ENCODE measurements at regions not wholly inside any gene's neighbourhood (a gene's known extent, or its start where the extent isn't known, plus 50 kb on each side); places are given as distances from the start of the nearest gene placed in this dataset.

DNA sequence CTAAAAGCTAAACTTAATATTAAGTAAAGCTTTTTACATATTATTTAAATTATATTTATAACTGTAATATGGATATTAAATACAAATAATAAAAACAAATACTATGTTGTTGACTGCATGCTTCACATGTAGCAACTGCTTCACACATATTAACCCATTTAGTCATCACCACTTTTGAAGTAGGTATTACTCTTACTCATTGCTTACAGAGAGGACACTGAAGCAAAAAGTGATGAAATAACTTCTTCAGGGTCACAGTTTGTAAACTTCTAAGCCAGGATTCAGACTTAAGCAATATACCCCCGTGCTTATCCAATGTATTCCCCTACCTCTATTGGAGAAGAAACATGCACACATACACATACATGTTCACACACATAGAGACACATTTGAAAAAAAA is 166.6 kb downstream of the DKK2 start:
- Mint-ChIP-seq H3K27ac (no peak overlapping the region), H3K4me3 (no peak overlapping the region), H3K27me3 (ENCODE audit: low read depth) (no peaks in the 10 kb centered on the region), H3K36me3 (ENCODE audit: insufficient read depth in 2 of 2) (no peaks in the 10 kb centered on the region), H3K9me3 (peaks cover 4 to 10% of the 10 kb centered on the region in 2 donors), H3K4me1 (ENCODE audit: low read depth) (no peaks in the 10 kb centered on the region)
- no peak for DNase-seq
- ATAC-seq (replicated peaks in 1 of 2): no peak

DNA sequence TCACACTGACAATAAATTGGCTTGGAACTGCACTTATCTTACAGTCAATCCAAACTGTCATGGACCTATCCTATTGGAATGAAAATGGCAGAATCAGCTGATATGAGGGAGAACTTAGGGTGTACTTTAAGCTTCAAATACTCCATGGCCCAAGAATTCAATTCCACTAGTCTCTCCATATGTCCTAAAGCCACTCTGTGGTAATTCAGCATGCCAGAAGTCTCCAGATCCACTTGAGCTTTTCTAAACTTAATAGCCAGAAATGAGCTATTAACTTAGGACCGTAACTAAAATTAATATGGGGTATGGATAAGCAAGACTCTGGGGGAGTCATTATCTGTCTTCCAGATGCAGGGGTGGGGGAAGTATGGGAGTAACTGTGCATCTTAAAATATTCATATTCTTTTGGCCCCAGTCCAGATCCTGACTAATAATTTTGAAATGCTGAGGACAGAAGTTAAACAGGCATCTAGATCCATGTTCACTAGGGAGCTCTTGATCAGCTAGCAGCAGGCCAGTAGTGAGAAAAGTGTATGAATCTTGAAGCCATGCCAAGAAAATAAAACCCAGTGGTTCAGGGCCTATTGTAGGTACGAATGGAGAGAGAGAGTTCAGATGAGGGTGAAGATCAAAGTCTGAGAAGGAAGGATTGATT is 167.6 kb downstream of the DKK2 start:
- ATAC-seq (replicated peaks in 1 of 2) (no peak), DNase-seq (no peak)
- Mint-ChIP-seq H3K27ac (no peak overlapping the region), H3K9me3 (peaks cover 3 to 8% of the 10 kb centered on the region in 2 donors), H3K4me3 (no peak overlapping the region), H3K4me1 (ENCODE audit: low read depth) (no peaks in the 10 kb centered on the region), H3K27me3 (ENCODE audit: low read depth) (no peaks in the 10 kb centered on the region), H3K36me3 (ENCODE audit: insufficient read depth in 2 of 2) (no peaks in the 10 kb centered on the region)

DNA sequence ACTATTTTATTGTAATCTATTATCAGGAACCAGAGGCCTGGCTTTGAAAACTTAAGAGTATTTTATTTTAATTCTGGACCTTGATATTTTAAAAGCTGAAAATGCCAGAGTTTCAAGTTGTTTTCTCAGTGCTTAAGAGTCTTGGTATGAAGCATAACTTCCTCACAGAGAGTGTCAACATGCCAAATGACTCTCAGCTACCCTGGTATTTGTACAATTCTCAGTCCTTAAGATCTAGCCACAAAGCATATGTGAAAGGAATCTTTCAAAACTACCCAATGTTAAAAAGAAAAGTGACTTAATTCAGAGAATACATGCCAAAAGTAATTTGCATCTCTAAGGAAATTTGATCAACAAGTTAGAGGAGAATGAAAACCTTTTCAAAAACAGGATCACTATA is 171.9 kb downstream of the DKK2 start:
- H3K36me3 Mint-ChIP-seq (ENCODE audit: insufficient read depth in 2 of 2): no peaks in the 10 kb centered on the region
- DNase-seq (no peak), ATAC-seq (replicated peaks in 1 of 2) (no peak)
- H3K27ac Mint-ChIP-seq: no peak overlapping the region
- no peaks in the 10 kb centered on the region for H3K27me3 Mint-ChIP-seq (ENCODE audit: low read depth)
- no peaks in the 10 kb centered on the region for H3K4me1 Mint-ChIP-seq (ENCODE audit: low read depth)
- peaks cover 5 to 7% of the 10 kb centered on the region in 2 donors for H3K9me3 Mint-ChIP-seq
- H3K4me3 Mint-ChIP-seq: no peak overlapping the region

DNA sequence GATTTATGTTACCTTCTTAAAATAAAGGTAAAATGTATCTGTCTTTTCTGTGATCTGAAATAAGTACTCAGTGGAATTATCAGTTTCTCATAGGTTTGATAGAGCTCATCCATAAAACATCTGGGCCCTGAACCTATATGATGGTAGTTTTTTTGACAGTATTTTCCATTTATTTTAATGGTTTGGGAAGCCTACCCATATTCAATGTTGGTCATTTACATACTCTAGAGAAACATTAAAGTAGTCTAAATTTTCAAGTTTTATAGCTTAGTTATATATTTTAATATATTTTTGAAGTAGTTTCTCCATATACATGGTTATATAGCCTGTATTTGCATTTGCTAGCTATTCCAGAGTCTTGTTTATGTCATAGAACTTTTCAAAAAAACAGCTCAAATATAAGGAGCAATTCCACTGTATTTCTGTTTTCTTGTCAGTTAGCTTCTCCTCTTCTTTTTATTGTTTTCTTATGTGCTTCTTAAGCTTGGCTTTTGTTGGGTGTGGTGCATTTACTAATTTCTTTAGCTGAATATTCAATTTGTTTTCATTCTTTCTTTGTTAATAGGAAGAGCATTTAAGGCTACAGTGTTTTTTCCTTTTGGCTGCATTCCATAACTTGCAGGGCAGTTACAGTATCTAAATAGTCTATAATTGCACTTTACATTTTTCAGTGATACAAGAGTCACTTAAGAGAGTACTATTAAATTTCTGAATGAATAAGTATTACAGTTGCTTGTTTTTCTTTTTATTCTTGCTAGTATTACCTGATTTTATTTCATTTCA is 181.4 kb downstream of the DKK2 start:
- Mint-ChIP-seq H3K27ac (no peak overlapping the region), H3K27me3 (ENCODE audit: low read depth) (no peaks in the 10 kb centered on the region), H3K9me3 (peaks cover 1 to 4% of the 10 kb centered on the region in 2 donors), H3K36me3 (ENCODE audit: insufficient read depth in 2 of 2) (no peaks in the 10 kb centered on the region), H3K4me3 (no peak overlapping the region), H3K4me1 (ENCODE audit: low read depth) (no peaks in the 10 kb centered on the region)
- ATAC-seq (replicated peaks in 1 of 2): no peak
- no peak for DNase-seq

DNA sequence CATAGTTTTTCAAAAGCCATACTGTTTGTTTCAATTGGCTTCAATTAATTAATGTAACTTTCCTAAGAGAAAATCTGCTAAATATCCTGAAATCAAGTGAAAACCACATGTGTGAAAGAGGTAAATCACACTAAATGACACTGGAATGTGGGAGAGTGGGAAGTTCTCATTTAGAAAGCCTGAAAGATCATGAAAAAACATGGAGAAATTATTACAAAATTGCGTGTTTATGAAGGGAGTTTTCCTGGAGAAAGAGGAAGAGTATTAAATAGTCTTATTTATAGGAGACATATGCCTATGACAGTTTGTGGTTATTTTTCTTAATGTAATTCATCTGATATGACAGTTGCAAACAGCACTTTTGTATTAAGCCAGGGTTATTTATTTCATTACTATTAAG is 183.7 kb downstream of the DKK2 start:
- Mint-ChIP-seq H3K27me3 (ENCODE audit: low read depth) (no peaks in the 10 kb centered on the region), H3K36me3 (ENCODE audit: insufficient read depth in 2 of 2) (no peaks in the 10 kb centered on the region), H3K4me1 (ENCODE audit: low read depth) (no peaks in the 10 kb centered on the region), H3K27ac (no peak overlapping the region), H3K4me3 (no peak overlapping the region), H3K9me3 (peaks cover 1 to 5% of the 10 kb centered on the region in 2 donors)
- ATAC-seq (replicated peaks in 1 of 2) (no peak), DNase-seq (no peak)

DNA sequence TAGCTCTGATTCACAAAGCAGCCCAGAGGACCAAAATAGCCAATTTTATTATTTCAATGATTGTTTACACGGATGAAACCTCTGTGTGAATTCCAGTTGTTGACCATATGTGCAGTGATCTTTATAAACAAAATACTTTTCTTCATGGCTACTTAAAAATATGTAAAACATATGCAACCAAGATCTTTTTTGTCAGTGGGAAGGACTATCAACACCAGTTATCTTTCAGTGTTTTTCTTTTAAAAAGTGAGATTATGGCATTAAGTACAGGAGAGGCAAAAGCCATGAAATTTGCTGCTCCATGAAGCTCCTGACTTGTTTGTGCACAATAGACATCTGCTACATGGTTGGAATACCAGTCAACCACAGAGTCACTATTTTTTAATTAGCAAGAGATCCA is 184.4 kb downstream of the DKK2 start:
- peaks cover 0 to 5% of the 10 kb centered on the region in 2 donors for H3K9me3 Mint-ChIP-seq
- H3K27me3 Mint-ChIP-seq (ENCODE audit: low read depth): no peaks in the 10 kb centered on the region
- ATAC-seq (replicated peaks in 1 of 2) (no peak), DNase-seq (no peak)
- H3K27ac Mint-ChIP-seq: no peak overlapping the region
- H3K36me3 Mint-ChIP-seq (ENCODE audit: insufficient read depth in 2 of 2): no peaks in the 10 kb centered on the region
- no peak overlapping the region for H3K4me3 Mint-ChIP-seq
- H3K4me1 Mint-ChIP-seq (ENCODE audit: low read depth): no peaks in the 10 kb centered on the region

DNA sequence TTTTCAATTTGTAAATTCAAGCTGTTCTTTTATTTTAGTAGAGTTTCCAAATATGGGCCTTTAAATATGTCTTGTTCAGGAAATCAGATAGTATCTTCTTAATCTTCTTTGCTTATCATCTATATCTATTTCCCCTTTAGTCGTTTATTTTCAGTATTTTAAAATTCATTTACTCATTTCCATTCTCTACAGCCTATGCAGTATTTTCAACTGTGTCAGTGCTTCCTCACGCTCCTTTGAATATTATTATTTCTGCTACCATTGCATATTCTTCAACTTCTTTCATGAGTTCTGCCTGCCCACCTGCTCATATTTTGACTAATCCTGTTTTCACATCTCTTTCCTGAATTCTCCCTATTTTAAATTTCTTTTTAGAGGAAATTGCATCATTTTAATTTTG is 185.4 kb downstream of the DKK2 start:
- no peaks in the 10 kb centered on the region for H3K36me3 Mint-ChIP-seq (ENCODE audit: insufficient read depth in 2 of 2)
- no peak for DNase-seq
- no peaks in the 10 kb centered on the region for H3K27me3 Mint-ChIP-seq (ENCODE audit: low read depth)
- H3K27ac Mint-ChIP-seq: no peak overlapping the region
- ATAC-seq (replicated peaks in 1 of 2): no peak
- H3K4me3 Mint-ChIP-seq: no peak overlapping the region
- H3K9me3 Mint-ChIP-seq: peaks cover 0 to 5% of the 10 kb centered on the region in 2 donors
- no peaks in the 10 kb centered on the region for H3K4me1 Mint-ChIP-seq (ENCODE audit: low read depth)

DNA sequence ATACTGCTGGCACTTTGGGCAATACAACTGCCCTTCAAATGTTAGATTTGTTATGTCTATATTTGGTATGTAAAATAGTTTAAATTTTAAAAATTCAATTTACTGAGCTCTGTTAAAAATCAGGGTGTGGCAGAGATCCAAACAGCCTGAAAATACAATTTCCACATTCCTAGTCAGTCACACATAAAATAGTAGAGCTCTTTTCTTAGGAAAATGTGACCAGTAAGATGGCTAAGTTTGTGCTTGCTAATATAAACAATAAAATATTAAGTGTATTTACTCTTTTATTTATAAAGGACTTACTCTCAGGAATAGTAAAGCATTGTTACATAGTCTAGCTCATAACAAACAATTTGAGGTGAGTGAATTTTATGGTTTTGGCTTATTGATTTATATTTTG is 200.2 kb downstream of the DKK2 start:
- H3K36me3 Mint-ChIP-seq (ENCODE audit: insufficient read depth in 2 of 2): no peaks in the 10 kb centered on the region
- no peaks in the 10 kb centered on the region for H3K27me3 Mint-ChIP-seq (ENCODE audit: low read depth)
- H3K27ac Mint-ChIP-seq: no peak overlapping the region
- peaks cover 0 to 5% of the 10 kb centered on the region in 2 donors for H3K9me3 Mint-ChIP-seq
- DNase-seq (no peak), ATAC-seq (replicated peaks in 1 of 2) (no peak)
- no peaks in the 10 kb centered on the region for H3K4me1 Mint-ChIP-seq (ENCODE audit: low read depth)
- H3K4me3 Mint-ChIP-seq: no peak overlapping the region

DNA sequence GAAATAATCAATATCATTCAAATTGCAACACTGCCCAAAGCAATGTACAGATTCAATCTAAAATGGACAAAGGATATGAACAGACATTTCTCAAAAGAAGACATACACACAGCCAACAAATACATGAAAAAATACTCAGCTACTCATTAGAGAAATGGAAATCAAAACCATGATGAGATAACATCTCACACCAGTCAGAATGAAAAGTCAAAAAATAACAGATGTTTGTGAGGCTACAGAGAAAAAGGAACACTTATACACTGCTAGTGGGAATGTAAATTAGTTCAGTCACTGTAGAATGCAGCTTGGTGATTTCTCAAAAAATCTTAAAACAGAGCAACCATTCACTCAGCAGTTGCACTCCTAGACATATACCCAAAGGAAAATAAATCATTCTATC is 205.2 kb downstream of the DKK2 start:
- H3K4me1 Mint-ChIP-seq (ENCODE audit: low read depth): no peaks in the 10 kb centered on the region
- no peak overlapping the region for H3K4me3 Mint-ChIP-seq
- H3K36me3 Mint-ChIP-seq (ENCODE audit: insufficient read depth in 2 of 2): no peaks in the 10 kb centered on the region
- ATAC-seq (replicated peaks in 1 of 2) (no peak), DNase-seq (no peak)
- no peaks in the 10 kb centered on the region for H3K27me3 Mint-ChIP-seq (ENCODE audit: low read depth)
- peaks cover 0 to 7% of the 10 kb centered on the region in 2 donors for H3K9me3 Mint-ChIP-seq
- no peak overlapping the region for H3K27ac Mint-ChIP-seq

DNA sequence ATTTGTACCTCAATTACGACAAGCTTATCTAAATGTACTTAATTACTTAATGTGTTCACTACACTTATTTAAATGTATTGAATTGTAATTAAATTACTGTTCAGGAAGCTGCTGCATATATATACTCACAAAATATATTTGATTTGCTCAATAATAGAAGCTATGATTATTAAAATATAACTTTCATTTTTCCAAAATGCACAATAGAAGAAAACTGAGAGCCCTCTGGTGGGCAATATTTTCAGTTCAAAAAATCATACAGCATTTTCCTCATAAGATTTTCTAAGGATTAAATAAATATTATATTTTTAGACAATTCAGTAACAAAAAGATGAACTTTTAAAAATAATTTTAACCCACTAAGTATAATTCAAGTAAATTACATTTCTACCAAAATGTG is 217.3 kb downstream of the DKK2 start:
- Mint-ChIP-seq H3K27me3 (ENCODE audit: low read depth) (no peaks in the 10 kb centered on the region), H3K27ac (no peak overlapping the region), H3K36me3 (ENCODE audit: insufficient read depth in 2 of 2) (no peaks in the 10 kb centered on the region), H3K4me1 (ENCODE audit: low read depth) (no peaks in the 10 kb centered on the region), H3K4me3 (no peak overlapping the region), H3K9me3 (peaks cover 0 to 4% of the 10 kb centered on the region in 2 donors)
- no peak for DNase-seq
- no peak for ATAC-seq (replicated peaks in 1 of 2)

DNA sequence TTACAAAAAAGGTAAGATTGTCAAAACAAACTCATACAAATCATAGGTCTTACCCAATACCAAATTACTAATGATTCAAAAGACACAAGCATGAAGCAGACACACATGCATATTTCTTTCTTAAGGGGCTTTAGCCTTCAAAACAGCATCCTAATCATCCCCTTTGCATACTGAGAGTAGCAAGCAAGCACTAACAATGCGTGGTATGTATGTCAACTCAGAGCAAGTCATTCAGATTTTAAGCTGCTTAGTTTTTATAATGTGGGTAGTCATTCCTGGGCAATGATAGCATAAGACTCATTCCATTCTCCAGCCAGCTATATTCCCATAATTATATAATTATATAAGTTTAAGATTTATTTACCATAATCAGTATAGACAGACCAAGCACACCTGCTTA is 219.6 kb downstream of the DKK2 start:
- no peaks in the 10 kb centered on the region for H3K27me3 Mint-ChIP-seq (ENCODE audit: low read depth)
- H3K4me3 Mint-ChIP-seq: no peak overlapping the region
- DNase-seq: no peak
- H3K27ac Mint-ChIP-seq: no peak overlapping the region
- H3K4me1 Mint-ChIP-seq (ENCODE audit: low read depth): no peaks in the 10 kb centered on the region
- peaks cover 0 to 9% of the 10 kb centered on the region in 2 donors for H3K9me3 Mint-ChIP-seq
- no peak for ATAC-seq (replicated peaks in 1 of 2)
- H3K36me3 Mint-ChIP-seq (ENCODE audit: insufficient read depth in 2 of 2): no peaks in the 10 kb centered on the region

DNA sequence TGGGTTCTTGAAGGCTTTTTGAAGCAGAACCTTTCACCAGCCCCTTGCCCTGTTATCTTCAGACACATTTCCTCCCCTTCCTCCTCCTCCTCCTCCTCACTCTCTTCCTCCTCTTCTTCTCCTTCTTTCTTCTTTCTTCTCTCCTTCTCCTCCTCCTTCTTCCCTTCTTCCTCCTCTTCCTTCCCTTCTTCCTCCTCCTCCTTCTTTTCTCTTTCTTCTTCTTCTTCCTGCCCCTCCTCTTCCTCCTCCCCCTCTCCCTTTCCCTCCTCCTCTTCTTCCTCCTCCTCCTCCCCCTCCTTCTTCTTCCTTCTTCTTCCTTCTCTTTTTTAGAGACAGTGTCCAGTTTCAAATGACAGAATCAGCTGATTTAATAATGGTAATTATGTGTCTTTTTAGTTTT is 226.0 kb downstream of the DKK2 start:
- ATAC-seq (replicated peaks in 1 of 2): no peak
- no peak overlapping the region for H3K27ac Mint-ChIP-seq

DNA sequence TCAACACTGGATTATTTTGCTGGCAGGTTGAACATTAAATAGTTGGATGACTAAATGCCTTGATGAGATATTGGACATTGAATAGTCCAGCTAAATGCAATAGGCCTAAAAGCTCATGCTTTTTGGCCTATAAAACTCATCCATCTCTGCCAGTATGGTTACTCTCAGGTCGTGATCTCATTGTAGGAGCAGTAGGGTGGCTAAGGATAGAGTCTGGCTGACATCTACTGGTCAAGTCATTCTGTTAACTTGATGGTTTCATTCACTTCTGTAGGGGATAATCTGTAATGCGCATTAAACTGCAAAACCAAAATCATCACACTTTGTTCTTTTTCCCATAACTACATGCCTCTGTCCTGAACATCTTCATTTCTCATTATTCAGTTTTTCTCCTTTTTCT is 227.0 kb downstream of the DKK2 start:
- Mint-ChIP-seq H3K27ac (no peak overlapping the region), H3K4me3 (no peak overlapping the region), H3K36me3 (ENCODE audit: insufficient read depth in 2 of 2) (no peaks in the 10 kb centered on the region), H3K4me1 (ENCODE audit: low read depth) (no peaks in the 10 kb centered on the region), H3K27me3 (ENCODE audit: low read depth) (no peaks in the 10 kb centered on the region), H3K9me3 (peaks cover 0 to 5% of the 10 kb centered on the region in 2 donors)
- ATAC-seq (replicated peaks in 1 of 2) (no peak), DNase-seq (no peak)

More for the DNA sequence above, 226.0 kb downstream of the DKK2 start:
- H3K9me3 Mint-ChIP-seq: peaks cover 0 to 5% of the 10 kb centered on the region in 2 donors
- no peak for DNase-seq
- H3K4me1 Mint-ChIP-seq (ENCODE audit: low read depth): no peaks in the 10 kb centered on the region
- no peaks in the 10 kb centered on the region for H3K36me3 Mint-ChIP-seq (ENCODE audit: insufficient read depth in 2 of 2)
- no peak overlapping the region for H3K4me3 Mint-ChIP-seq
- no peaks in the 10 kb centered on the region for H3K27me3 Mint-ChIP-seq (ENCODE audit: low read depth)

Measured in activated T-cell treated with anti-CD3 and anti-CD28 coated beads, Interleukin-2, amount 50 U/mL, for 72 hours (primary cell).